ENCODE measurements at regions not wholly inside any gene's neighbourhood (a gene's known extent, or its start where the extent isn't known, plus 50 kb on each side); places are given as distances from the start of the nearest gene placed in this dataset.

GRCh38 chr12:111160350-111161241 lies 208.3 kb downstream of the PHETA1 start:
- H3K27ac ChIP-seq (ENCODE audit: low read depth, low read length): no peak overlapping the region
- no peak overlapping the region for H3K4me3 ChIP-seq (ENCODE audit: low read depth, low read length)
- ChIA-PET CTCF (interaction anchor here (1.3 kb wide), 1 partner anchor 138 kb away, joined by 3 read pairs; no protein-coding TSS in a partner anchor), POLR2A (no interaction called here)
- no peak for TF ChIP-seq CTCF (IDR thresholded peaks at IDR 0.05; ENCODE audit: low read depth, low read length)
- no peaks in the 10 kb centered on the region for H3K9me3 ChIP-seq (ENCODE audit: control insufficient read depth, insufficient read depth, low read length)
- H3K27me3 ChIP-seq (ENCODE audit: control insufficient read depth, insufficient read depth, low read length): no peaks in the 10 kb centered on the region
- DNase-seq (ENCODE audit: low read depth, low spot score): no peak

GRCh38 chr12:111158992-111159391 lies 209.9 kb downstream of the PHETA1 start:
- CTCF ChIA-PET: interaction anchor here (0.5 to 0.7 kb wide), 3 partner anchors 140 to 293 kb away, joined by 3 to 10 read pairs (median 3); no protein-coding TSS in a partner anchor
- TF ChIP-seq CTCF (IDR thresholded peaks at IDR 0.05; ENCODE audit: low read depth, low read length): no peak
- POLR2A ChIA-PET: interaction anchor here (0.7 kb wide), 1 partner anchor 10 kb away, joined by 3 read pairs; no protein-coding TSS in a partner anchor
- Histone ChIP-seq H3K9me3 (ENCODE audit: control insufficient read depth, insufficient read depth, low read length) (no peaks in the 10 kb centered on the region), H3K27me3 (ENCODE audit: control insufficient read depth, insufficient read depth, low read length) (no peaks in the 10 kb centered on the region), H3K4me3 (ENCODE audit: low read depth, low read length) (no peak overlapping the region), H3K27ac (ENCODE audit: low read depth, low read length) (no peak overlapping the region)
- DNase-seq (ENCODE audit: low read depth, low spot score): no peak

- H3K27me3 ChIP-seq (ENCODE audit: control insufficient read depth, insufficient read depth, low read length): peaks cover 4% of the 10 kb centered on the region
- POLR2A ChIA-PET: no interaction called here
- CTCF ChIA-PET: no interaction called here
Observed at GRCh38 chr12:111157486-111157885, 211.4 kb downstream of the PHETA1 start.

GRCh38 chr12:111156304-111156703 lies 212.6 kb downstream of the PHETA1 start:
- no peak overlapping the region for H3K4me3 ChIP-seq (ENCODE audit: low read depth, low read length)
- CTCF ChIA-PET: no interaction called here
- POLR2A ChIA-PET: no interaction called here
- TF ChIP-seq CTCF (IDR thresholded peaks at IDR 0.05; ENCODE audit: low read depth, low read length): no peak
- no peak for DNase-seq (ENCODE audit: low read depth, low spot score)
- H3K9me3 ChIP-seq (ENCODE audit: control insufficient read depth, insufficient read depth, low read length): no peaks in the 10 kb centered on the region
- no peak overlapping the region for H3K27ac ChIP-seq (ENCODE audit: low read depth, low read length)
- peaks cover 4% of the 10 kb centered on the region for H3K27me3 ChIP-seq (ENCODE audit: control insufficient read depth, insufficient read depth, low read length)

More at GRCh38 chr12:111157486-111157885, 211.4 kb downstream of the PHETA1 start:
- DNase-seq (ENCODE audit: low read depth, low spot score): no peak
- Histone ChIP-seq H3K9me3 (ENCODE audit: control insufficient read depth, insufficient read depth, low read length) (no peaks in the 10 kb centered on the region), H3K27ac (ENCODE audit: low read depth, low read length) (no peak overlapping the region), H3K4me3 (ENCODE audit: low read depth, low read length) (no peak overlapping the region)
- TF ChIP-seq CTCF (IDR thresholded peaks at IDR 0.05; ENCODE audit: low read depth, low read length): no peak

- CTCF ChIA-PET: no interaction called here
- H3K27ac ChIP-seq (ENCODE audit: low read depth, low read length): no peak overlapping the region
- H3K4me3 ChIP-seq (ENCODE audit: low read depth, low read length): no peak overlapping the region
- H3K27me3 ChIP-seq (ENCODE audit: control insufficient read depth, insufficient read depth, low read length): peaks cover 4% of the 10 kb centered on the region
- no peak for DNase-seq (ENCODE audit: low read depth, low spot score)
- TF ChIP-seq CTCF (IDR thresholded peaks at IDR 0.05; ENCODE audit: low read depth, low read length): no peak
- H3K9me3 ChIP-seq (ENCODE audit: control insufficient read depth, insufficient read depth, low read length): no peaks in the 10 kb centered on the region
- POLR2A ChIA-PET: no interaction called here
Observed at GRCh38 chr12:111155521-111155920, 213.4 kb downstream of the PHETA1 start.
